Memory B cell (primary cell): ENCODE measurements at regions not wholly inside any gene's neighbourhood (a gene's known extent, or its start where the extent isn't known, plus 50 kb on each side); places are given as distances from the start of the nearest gene placed in this dataset.

Experiments
- ATAC-seq: fragments of 150-1000 bp; cut with Tn5 transposase; 2 replicates; pipeline ENCODE4 v1.10.0; 2021; ENCODE audit warnings: low read depth, mild to moderate bottlenecking, moderate library complexity
- DNase-seq, 2 donors: peaks; one replicate each; pipeline ENCODE4 v3.0.0; 2022; ENCODE audit warnings: low spot score in 2 of 2
- H3K27ac Mint-ChIP-seq: one replicate; pipeline ENCODE4 v1.8.0; 2022; ENCODE audit warnings: mild to moderate bottlenecking, moderate library complexity, mixed read lengths
- H3K27me3 Mint-ChIP-seq: one replicate; pipeline ENCODE4 v1.8.0; 2022; ENCODE audit warnings: mixed read lengths
- H3K36me3 Mint-ChIP-seq: one replicate; pipeline ENCODE4 v1.8.0; 2022; ENCODE audit warnings: mild to moderate bottlenecking, mixed read lengths
- H3K4me1 Mint-ChIP-seq: one replicate; pipeline ENCODE4 v1.8.0; 2022; ENCODE audit warnings: mixed read lengths
- H3K4me3 Mint-ChIP-seq: one replicate; pipeline ENCODE4 v1.8.0; 2022; ENCODE audit warnings: mild to moderate bottlenecking, moderate library complexity, mixed read lengths
- H3K9me3 Mint-ChIP-seq: one replicate; pipeline ENCODE4 v1.8.0; 2022; ENCODE audit warnings: mixed read lengths

DNA sequence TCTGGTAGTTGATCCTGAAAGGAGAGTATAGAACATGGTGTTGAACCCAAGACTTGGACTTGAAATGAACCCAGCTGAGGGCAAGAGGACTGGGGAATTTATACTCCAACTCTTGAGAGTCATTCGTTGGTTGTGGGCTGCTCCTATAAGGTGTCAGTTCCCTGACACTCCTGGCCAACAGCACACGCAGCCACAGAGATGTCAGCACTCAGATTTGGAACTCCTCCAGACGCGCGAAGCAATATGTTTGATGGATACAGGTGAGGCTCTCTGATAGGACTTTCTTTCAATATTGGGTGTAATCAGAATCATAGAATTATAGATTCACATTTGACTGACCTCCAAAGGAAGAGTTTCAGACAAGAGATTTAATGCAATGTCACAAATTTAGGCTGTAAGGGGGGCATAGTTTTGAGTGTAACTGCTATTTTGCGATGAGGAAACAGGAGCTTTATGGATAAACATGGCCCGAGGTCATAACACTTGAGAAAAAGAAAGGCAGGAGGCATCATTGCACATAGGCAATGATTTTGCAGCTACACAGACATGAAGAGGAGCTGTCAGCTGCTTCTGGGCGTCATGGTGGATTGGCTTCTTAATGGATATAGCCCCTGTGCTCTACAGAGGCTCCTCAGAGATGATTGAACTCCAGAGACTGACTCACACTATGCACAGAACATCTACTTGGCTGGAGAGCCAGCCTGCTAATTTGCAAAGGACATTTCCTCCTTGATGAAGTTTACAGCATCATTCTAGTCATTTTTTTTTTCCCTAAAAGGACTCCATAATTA lies 569.2 kb upstream of the RGMA start:
- Mint-ChIP-seq H3K9me3 (peaks cover 3% of the 10 kb centered on the region), H3K27ac (no peak overlapping the region), H3K4me3 (no peak overlapping the region), H3K36me3 (no peaks in the 10 kb centered on the region), H3K4me1 (no peaks in the 10 kb centered on the region), H3K27me3 (no peaks in the 10 kb centered on the region)
- DNase-seq (no peak), ATAC-seq (no peak)

DNA sequence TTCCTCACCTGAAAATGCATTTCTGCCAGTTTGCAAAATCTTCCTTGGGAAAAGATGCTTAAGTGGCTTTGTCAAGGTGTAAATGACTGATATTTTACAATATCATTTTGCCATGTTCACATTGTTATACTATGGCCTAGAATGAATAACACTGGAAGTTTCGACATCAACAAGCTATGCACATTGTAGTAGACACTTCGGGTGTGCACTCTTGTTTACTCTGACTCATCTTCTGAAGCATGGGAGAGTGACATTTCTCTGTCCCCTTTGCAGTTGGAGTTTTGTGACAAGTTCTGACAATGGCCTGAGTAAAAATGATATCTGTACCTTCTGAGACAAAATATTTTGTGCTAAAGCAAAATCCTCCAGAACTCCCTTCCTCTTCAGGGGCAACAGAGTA lies 567.0 kb upstream of the RGMA start:
- Mint-ChIP-seq H3K27me3 (no peaks in the 10 kb centered on the region), H3K4me3 (no peak overlapping the region), H3K36me3 (no peaks in the 10 kb centered on the region), H3K9me3 (peaks cover 8% of the 10 kb centered on the region), H3K27ac (no peak overlapping the region), H3K4me1 (no peaks in the 10 kb centered on the region)
- ATAC-seq (no peak), DNase-seq (no peak)

DNA sequence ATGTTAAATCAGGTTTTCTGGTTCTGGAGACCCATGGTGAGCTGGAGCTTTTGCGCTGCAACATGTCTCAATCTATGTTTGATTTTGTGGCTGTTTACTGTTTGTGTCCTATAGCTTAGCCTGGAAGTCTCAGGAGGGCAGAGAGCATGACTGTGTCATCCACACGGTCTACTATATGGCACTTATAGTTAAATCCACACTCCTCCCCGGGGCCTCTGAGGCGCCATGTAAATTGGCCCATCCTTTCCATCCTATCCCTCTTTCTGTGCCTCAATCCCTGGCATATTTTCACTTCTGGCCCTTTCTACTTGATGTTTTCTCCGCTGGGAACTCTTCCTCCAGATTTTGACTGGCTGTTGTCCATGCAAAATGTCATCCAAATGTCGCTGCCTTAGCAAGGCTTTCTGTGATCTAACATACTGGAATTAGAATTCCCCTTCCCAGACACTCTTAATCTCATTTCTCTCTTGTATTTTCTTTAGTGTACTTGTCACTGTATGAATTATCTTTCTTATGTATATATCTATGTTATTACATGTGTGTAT lies 560.8 kb upstream of the RGMA start:
- H3K4me1 Mint-ChIP-seq = no peaks in the 10 kb centered on the region
- H3K4me3 Mint-ChIP-seq = no peak overlapping the region
- peaks cover 11% of the 10 kb centered on the region for H3K9me3 Mint-ChIP-seq
- ATAC-seq (no peak), DNase-seq (no peak)
- H3K27me3 Mint-ChIP-seq = no peaks in the 10 kb centered on the region
- no peaks in the 10 kb centered on the region for H3K36me3 Mint-ChIP-seq
- no peak overlapping the region for H3K27ac Mint-ChIP-seq

DNA sequence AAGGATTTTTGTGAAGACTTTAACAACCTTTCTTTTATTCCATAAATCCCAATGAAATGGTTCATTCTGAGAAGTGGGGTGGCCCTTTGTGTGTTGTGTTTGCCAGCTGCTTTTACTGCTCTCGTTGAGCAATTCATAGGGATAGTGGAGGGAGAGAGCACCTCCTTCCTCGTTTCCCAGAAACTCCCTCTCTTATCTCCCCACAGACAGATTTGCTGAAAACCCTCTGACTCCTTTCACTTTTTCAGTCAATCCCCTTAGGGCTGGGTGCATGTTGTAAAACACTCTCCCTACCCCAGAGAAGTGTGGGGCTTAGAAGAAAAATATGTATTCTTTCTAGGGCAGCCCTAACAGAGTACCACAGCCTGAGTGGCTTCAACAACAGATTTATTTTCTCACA lies 557.2 kb upstream of the RGMA start:
- H3K27ac Mint-ChIP-seq = no peak overlapping the region
- H3K36me3 Mint-ChIP-seq = no peaks in the 10 kb centered on the region
- H3K9me3 Mint-ChIP-seq = peaks cover 5% of the 10 kb centered on the region
- no peaks in the 10 kb centered on the region for H3K4me1 Mint-ChIP-seq
- no peak overlapping the region for H3K4me3 Mint-ChIP-seq
- ATAC-seq (no peak), DNase-seq (no peak)
- H3K27me3 Mint-ChIP-seq = no peaks in the 10 kb centered on the region

DNA sequence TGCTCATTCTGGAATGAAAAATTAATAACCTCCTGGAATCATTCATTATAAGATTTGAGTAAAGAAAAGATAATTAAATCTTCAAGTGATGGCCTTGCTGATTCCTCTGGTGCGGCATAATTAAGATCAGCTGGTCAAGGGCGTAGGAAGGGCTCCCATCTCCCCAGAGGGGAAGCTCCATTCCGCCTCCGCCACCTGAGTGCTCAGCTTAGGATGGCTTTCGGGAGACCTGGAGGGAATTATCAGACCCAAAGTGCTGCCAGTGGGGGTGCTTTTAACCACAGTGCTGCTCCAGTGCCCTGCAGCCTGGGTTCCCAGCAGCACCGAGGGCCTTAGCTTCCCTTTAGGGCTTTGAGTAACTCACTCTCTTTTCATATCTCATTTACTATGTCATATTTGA lies 556.6 kb upstream of the RGMA start:
- no peak for DNase-seq
- H3K27me3 Mint-ChIP-seq = no peaks in the 10 kb centered on the region
- H3K4me1 Mint-ChIP-seq = no peaks in the 10 kb centered on the region
- ATAC-seq = no peak
- H3K27ac Mint-ChIP-seq = no peak overlapping the region
- no peaks in the 10 kb centered on the region for H3K36me3 Mint-ChIP-seq
- H3K9me3 Mint-ChIP-seq = peaks cover 6% of the 10 kb centered on the region
- no peak overlapping the region for H3K4me3 Mint-ChIP-seq

DNA sequence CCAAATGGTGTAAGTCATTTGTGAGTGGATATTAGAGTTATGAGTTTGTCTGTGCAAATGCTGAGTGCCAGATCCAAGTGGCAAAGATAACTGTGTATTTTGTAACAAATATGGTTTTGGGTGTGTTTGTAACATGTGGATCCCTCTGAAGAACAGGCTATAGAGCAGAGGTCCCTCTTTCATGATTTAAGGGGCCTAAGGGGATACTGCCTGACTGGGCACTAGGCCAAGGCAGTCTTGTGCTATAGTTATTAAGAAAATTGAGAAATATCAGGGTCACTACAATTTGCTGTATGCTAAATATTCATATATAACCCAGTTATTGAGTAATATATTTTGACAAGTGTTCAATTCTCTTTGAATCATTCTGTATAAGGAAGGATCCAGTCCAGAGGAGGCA lies 555.6 kb upstream of the RGMA start:
- Mint-ChIP-seq H3K9me3 (peaks cover 5% of the 10 kb centered on the region), H3K4me1 (no peaks in the 10 kb centered on the region), H3K27me3 (no peaks in the 10 kb centered on the region), H3K36me3 (no peaks in the 10 kb centered on the region), H3K27ac (no peak overlapping the region), H3K4me3 (no peak overlapping the region)
- ATAC-seq (no peak), DNase-seq (no peak)

DNA sequence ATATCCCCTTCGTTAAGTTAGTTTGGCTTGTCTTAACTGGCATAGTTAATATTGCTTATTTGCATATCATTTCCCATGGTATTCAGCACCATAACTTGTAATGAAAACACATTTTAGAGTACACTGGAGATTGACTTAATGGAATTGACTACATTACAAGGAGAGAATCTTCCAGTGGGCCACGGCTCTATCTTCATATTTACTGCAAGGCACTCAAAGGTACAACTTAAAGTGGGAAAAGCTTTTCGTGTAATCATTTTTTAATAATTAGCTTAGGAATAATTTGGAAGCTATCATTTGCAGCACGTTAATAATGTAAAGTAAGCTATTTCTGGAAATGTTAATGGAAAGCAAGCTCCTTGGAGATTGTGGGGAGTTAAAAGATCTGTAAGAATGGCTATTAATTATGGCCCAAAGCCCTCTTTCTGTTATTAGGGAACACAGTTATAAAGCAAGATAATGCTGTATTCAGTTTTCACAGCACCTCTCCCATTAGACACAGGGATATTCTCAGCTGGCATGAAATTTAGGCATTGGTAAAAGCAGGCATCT lies 551.5 kb upstream of the RGMA start:
- Mint-ChIP-seq H3K4me1 (no peaks in the 10 kb centered on the region), H3K36me3 (no peaks in the 10 kb centered on the region), H3K4me3 (no peak overlapping the region), H3K27ac (no peak overlapping the region), H3K9me3 (peaks cover 8% of the 10 kb centered on the region), H3K27me3 (peaks cover 2% of the 10 kb centered on the region)
- ATAC-seq (no peak), DNase-seq (no peak)

DNA sequence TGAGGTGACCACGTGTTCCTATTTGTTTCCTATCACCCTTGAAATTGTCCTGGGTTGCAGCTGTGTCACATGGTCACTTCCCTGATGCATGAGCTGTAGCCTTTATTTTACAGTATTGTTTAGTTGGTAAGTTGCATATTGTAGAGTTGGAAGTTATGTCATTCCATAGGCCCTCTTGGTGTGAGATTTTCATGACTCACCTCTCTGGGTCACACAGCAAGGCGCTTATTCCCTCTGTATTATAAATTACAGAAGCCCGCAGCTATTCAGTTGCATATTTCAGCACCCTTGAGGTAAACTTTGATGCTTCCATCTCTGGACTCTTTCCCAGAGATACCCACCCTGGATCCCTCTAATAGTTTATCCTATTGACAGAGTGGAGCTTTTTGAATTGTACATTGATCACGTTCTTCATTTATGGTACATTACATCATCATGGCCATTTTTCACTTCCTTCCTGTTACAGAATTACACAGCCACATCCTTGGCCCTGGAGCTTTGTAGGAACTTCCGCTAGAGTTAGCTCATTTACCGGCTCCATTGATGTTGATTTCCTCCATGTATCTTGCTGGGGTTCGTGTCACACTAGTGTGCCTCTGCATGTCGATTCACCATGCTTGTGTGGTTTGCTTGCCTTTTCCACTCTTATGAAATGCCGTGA lies 543.1 kb upstream of the RGMA start:
- Mint-ChIP-seq H3K4me1 (no peaks in the 10 kb centered on the region), H3K9me3 (peaks cover 8% of the 10 kb centered on the region), H3K27ac (no peak overlapping the region), H3K4me3 (no peak overlapping the region), H3K36me3 (no peaks in the 10 kb centered on the region), H3K27me3 (peaks cover 2% of the 10 kb centered on the region)
- no peak for DNase-seq
- no peak for ATAC-seq

DNA sequence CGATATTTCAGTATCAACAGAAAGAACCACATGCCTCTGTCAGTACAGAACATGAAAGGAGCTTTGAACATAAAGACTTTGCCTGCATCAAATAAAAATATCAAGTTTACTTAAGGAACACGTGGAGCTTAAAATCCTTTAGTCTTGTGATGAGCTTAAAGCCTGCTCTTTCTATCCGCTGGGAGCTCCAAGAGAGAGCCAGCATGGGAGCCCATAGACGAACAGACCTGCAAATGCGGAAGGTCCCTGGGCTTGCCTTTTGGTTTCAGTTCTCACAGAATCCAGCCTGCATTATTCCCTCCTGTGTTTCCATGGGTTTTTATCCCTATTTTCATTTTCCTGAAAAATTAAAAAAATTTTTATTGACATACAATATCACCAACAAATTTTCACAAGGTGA lies 530.6 kb upstream of the RGMA start:
- H3K4me1 Mint-ChIP-seq = no peaks in the 10 kb centered on the region
- ATAC-seq = no peak
- DNase-seq = no peak
- no peak overlapping the region for H3K27ac Mint-ChIP-seq
- H3K4me3 Mint-ChIP-seq = no peak overlapping the region
- H3K36me3 Mint-ChIP-seq = no peaks in the 10 kb centered on the region
- H3K27me3 Mint-ChIP-seq = no peaks in the 10 kb centered on the region
- H3K9me3 Mint-ChIP-seq = peaks cover 4% of the 10 kb centered on the region

DNA sequence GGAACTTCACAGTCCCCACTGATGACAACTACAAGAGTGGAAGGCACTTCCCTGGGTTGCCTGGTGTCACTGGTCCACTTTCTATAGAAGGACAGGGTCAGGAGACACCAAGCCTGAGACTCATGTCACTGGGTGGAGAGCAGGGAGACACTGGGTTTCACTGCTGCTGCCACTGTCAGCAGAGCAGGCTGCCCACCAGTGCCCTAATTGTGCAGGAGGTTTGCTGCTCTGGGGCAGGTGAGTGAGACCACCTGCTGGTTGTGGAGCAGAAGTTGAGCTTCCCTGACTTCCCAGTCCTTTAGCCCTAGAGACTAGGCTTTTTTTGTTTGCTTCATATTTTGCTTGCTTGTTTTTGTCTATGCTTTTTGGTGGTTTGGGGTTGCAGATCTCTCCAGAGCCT lies 528.4 kb upstream of the RGMA start:
- no peak overlapping the region for H3K4me3 Mint-ChIP-seq
- no peaks in the 10 kb centered on the region for H3K4me1 Mint-ChIP-seq
- no peak overlapping the region for H3K27ac Mint-ChIP-seq
- DNase-seq = no peak
- no peaks in the 10 kb centered on the region for H3K36me3 Mint-ChIP-seq
- ATAC-seq = no peak
- H3K27me3 Mint-ChIP-seq = no peaks in the 10 kb centered on the region
- peaks cover 2% of the 10 kb centered on the region for H3K9me3 Mint-ChIP-seq

DNA sequence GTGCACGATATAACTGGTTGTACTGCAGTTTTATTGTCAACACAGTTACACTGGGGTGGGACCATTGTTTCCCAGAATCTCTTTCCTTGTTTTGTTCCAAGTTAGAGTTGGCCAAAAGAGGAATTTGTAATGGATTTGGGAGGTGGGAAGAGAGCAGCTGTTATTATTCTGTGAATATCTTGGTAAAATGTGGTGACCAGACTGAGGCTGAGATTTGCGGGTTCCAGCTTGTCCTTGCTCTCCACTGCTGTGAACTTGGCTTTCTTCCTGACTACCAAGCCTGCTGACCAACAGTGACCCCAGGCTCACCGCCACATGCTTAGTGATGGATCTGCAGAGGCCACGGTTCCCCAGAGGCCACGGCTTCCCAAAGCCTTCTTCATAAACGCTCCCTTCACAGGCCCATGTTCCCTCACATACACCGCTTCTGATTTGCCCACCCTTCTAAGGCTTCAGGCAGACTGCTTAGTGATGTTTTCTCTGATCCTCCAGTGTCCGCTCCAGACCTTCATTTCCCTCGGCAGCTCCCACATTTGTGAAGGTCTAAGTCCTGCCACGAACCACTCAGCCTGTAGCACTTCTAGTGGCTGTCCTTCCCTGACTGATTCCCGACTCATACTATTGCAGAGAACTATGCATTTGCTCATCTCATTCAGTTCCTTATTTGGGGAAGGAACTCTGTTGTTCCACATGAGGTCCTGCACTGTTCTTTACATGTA lies 525.5 kb upstream of the RGMA start:
- Mint-ChIP-seq H3K4me1 (no peaks in the 10 kb centered on the region), H3K27me3 (no peaks in the 10 kb centered on the region)

DNA sequence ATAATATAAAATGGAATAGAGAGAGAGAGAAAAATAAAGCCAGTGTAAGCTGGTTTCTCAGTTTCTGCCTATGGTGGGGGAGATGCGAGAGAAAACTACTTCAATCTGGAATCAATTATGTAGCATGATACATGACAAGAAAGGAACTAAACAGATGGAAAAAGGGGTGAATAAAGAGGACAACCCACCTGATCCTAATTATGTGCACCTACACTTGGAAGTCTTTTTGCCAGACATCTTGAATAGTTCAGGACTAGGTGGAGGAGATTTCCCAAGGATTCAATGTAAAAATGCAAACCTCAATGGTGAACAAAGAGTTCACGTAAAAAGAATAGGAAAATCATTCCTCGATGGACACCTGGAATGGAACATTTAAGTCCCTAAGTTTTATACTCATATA lies 524.4 kb upstream of the RGMA start:
- Mint-ChIP-seq H3K36me3 (no peaks in the 10 kb centered on the region), H3K27me3 (no peaks in the 10 kb centered on the region), H3K27ac (no peak overlapping the region), H3K4me3 (no peak overlapping the region), H3K9me3 (peaks cover 4% of the 10 kb centered on the region), H3K4me1 (no peaks in the 10 kb centered on the region)
- no peak for ATAC-seq
- DNase-seq = no peak

More for the DNA sequence above, 525.5 kb upstream of the RGMA start:
- Mint-ChIP-seq H3K27ac (no peak overlapping the region), H3K36me3 (no peaks in the 10 kb centered on the region), H3K9me3 (peaks cover 4% of the 10 kb centered on the region), H3K4me3 (no peak overlapping the region)
- no peak for DNase-seq
- no peak for ATAC-seq

DNA sequence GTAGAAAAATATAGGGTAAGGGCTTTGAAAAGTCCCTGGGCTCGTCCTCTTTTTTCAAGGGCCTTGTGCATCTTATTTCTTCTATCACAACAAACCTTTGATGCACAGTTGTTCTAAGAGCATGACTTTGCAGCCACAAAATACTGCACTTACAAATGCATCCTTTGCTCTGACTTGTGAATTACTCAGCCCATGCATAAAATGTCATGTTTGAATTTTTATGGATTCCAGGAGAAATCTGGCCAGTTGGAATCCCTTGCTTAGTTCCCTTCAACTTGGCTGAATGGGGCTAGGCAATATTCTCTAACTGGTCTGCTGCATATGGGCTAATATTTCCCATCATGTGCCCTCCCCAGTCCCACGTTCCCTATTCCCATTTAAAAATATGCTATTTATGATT lies 523.9 kb upstream of the RGMA start:
- no peak overlapping the region for H3K27ac Mint-ChIP-seq

DNA sequence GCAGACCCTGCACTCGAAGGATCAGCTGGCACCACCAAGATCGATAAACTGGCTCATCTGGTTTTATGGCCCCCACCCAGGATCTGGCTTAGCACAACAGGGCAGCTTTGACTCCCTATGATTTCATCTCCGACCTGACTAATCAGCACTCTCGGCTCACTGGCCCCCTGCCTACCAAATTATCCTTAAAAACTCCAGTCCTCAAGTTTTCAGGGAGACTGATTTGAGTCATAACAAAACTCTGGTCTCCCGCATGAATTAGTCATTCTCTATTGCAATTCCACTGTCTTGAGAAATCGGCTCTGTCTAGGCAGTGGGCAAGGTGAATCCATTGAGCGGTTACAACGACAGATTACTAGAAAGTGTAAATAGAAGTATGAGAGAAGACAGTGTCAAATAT lies 521.9 kb upstream of the RGMA start:
- H3K27me3 Mint-ChIP-seq = no peaks in the 10 kb centered on the region
- H3K36me3 Mint-ChIP-seq = no peaks in the 10 kb centered on the region
- peaks cover 4% of the 10 kb centered on the region for H3K9me3 Mint-ChIP-seq
- H3K27ac Mint-ChIP-seq = no peak overlapping the region
- ATAC-seq (no peak), DNase-seq (no peak)
- no peak overlapping the region for H3K4me3 Mint-ChIP-seq
- no peaks in the 10 kb centered on the region for H3K4me1 Mint-ChIP-seq

More for the DNA sequence above, 523.9 kb upstream of the RGMA start:
- Mint-ChIP-seq H3K9me3 (peaks cover 4% of the 10 kb centered on the region), H3K27me3 (no peaks in the 10 kb centered on the region), H3K4me1 (no peaks in the 10 kb centered on the region), H3K4me3 (no peak overlapping the region), H3K36me3 (no peaks in the 10 kb centered on the region)
- ATAC-seq (no peak), DNase-seq (no peak)
